HepG2 (cell line): ENCODE measurements at regions not wholly inside any gene's neighbourhood (a gene's known extent, or its start where the extent isn't known, plus 50 kb on each side); places are given as distances from the start of the nearest gene placed in this dataset.
"Not testable (repeated sequence)": the region's sequence is repeated elsewhere in the genome, so short reads cannot be mapped to it uniquely, and the experiment has no call there.

ENCODE experiments used
- ATAC-seq: fragments of 200-7000 bp; cut with Tn5 transposase; 3 replicates; pipeline ENCODE4 v1.9.1; 2020; ENCODE audit warnings: mild to moderate bottlenecking, moderate library complexity
- BruUV-seq: library from RNA; stranded (reverse); fragments of 400-500 nt; replicated peaks from 2 replicates; lab custom pipeline; 2021; lab: Mats Ljungman, UMichigan
- CTCF ChIA-PET: fragments of 300-600 bp; formaldehyde crosslinking; extraction: SDS; loops from one replicate; lab custom pipeline; 2021; ENCODE audit warnings: low total read pairs, inconsistent platforms, low intra/inter-chr PET ratio; lab: Yijun Ruan, JAX
- POLR2A ChIA-PET: fragments of 350-600 bp; sonication (Branson Sonifier 250); formaldehyde crosslinking; loops from one replicate; lab custom pipeline; 2020; ENCODE audit warnings: antibody characterized with exemption, inconsistent platforms; lab: Yijun Ruan, JAX
- DNase-seq: peaks from one replicate; pipeline ENCODE4 v3.0.0-alpha.2; 2015; ENCODE audit warnings: low spot score
- FAIRE-seq: peaks from 3 replicates; lab custom pipeline; 2011; peaks lifted over from hg19 to GRCh38; lab: Jason Lieb, UNC
- H2AFZ ChIP-seq: one replicate; pipeline ENCODE4 v1.6.1; 2011; ENCODE audit warnings: low read length, inconsistent platforms
- H3K27ac ChIP-seq: fragments of 300-600 bp; 3 replicates; pipeline ENCODE4 v1.8.0; 2011; ENCODE audit warnings: mixed run types, mild to moderate bottlenecking, mixed read lengths, low read length, inconsistent platforms; ENCODE audit not compliant: insufficient read depth; ENCODE audit errors: extremely low read length
- H3K27me3 ChIP-seq, 2 experiments: fragments of 200-600 bp in 1 of 2; 2 replicates in 1 of 2; 3 replicates in 1 of 2; pipeline versions ENCODE4 v1.6.0 to v1.8.0; 2011; ENCODE audit warnings: low read length in 2 of 2, mild to moderate bottlenecking in 2 of 2, moderate library complexity in 2 of 2, inconsistent platforms in 1 of 2; ENCODE audit not compliant: insufficient read depth in 2 of 2, control insufficient read depth in 1 of 2
- H3K36me3 ChIP-seq, 2 experiments: fragments of 200-600 bp in 1 of 2; replicated peaks in 1 of 2; 2 replicates in 1 of 2; 3 replicates in 1 of 2; pipeline versions ENCODE4 v1.5.1 to v1.8.0; 2011; ENCODE audit warnings: low read length in 2 of 2, inconsistent platforms in 1 of 2; ENCODE audit not compliant: insufficient read depth in 2 of 2, control insufficient read depth in 1 of 2
- H3K4me1 ChIP-seq: 2 replicates; pipeline ENCODE4 v1.5.1; 2012; ENCODE audit warnings: low read length, inconsistent platforms; ENCODE audit not compliant: insufficient read depth
- H3K4me2 ChIP-seq: 2 replicates; pipeline ENCODE4 v1.6.0; 2011; ENCODE audit warnings: low read depth, low read length, inconsistent platforms
- H3K4me3 ChIP-seq, 3 experiments: fragments of 200-600 bp in 1 of 3; sonication (generic), shearing (Covaris generic) in 1 of 3; replicated peaks in 1 of 3; 2 replicates each; pipeline ENCODE4 v1.5.1; 2011 to 2016; ENCODE audit warnings: low read length in 3 of 3, inconsistent platforms in 2 of 3, low read depth in 2 of 3, mild to moderate bottlenecking in 2 of 3, control low read depth in 1 of 3, mixed read lengths in 1 of 3; ENCODE audit not compliant: insufficient read depth in 1 of 3
- H3K79me2 ChIP-seq: one replicate; pipeline ENCODE4 v1.6.1; 2011; ENCODE audit warnings: low read length, inconsistent platforms; ENCODE audit not compliant: insufficient read depth
- H3K9ac ChIP-seq: 2 replicates; pipeline ENCODE4 v1.6.0; 2011; ENCODE audit warnings: mild to moderate bottlenecking, low read depth, low read length, inconsistent platforms; ENCODE audit not compliant: insufficient read depth
- H3K9me3 ChIP-seq: 2 replicates; pipeline ENCODE4 v1.5.1; 2012; ENCODE audit warnings: mild to moderate bottlenecking, low read length
- H4K20me1 ChIP-seq: 2 replicates; pipeline ENCODE4 v1.6.0; 2011; ENCODE audit warnings: inconsistent platforms, mild to moderate bottlenecking, low read length, moderate library complexity; ENCODE audit not compliant: insufficient read depth
- FOXA3 ChIP-seq: IDR thresholded peaks from 2 replicates; pipeline ENCODE4 v1.6.1; 2016; ENCODE audit warnings: missing genetic modification reagents, missing compliant biosample characterization
- IKZF4 ChIP-seq: sonication (generic); formaldehyde crosslinking; IDR thresholded peaks from 2 replicates; pipeline ENCODE4 v1.5.1; 2020; ENCODE audit warnings: borderline replicate concordance, mild to moderate bottlenecking, low read depth, missing genetic modification reagents; ENCODE audit errors: not compliant biosample characterization
- ZBTB42 ChIP-seq: sonication (generic); formaldehyde crosslinking; IDR thresholded peaks from 2 replicates; pipeline ENCODE4 v1.5.0; 2020; ENCODE audit warnings: mild to moderate bottlenecking, missing genetic modification reagents
- ZFP37 ChIP-seq: sonication (generic); formaldehyde crosslinking; IDR thresholded peaks from 2 replicates; pipeline ENCODE4 v1.4.0; 2020; ENCODE audit warnings: missing genetic modification reagents, borderline replicate concordance
- ZNF121 ChIP-seq: sonication (generic); formaldehyde crosslinking; IDR thresholded peaks from 2 replicates; pipeline ENCODE4 v1.5.0; 2020; ENCODE audit warnings: mild to moderate bottlenecking, missing genetic modification reagents
- ZNF326 ChIP-seq: sonication (generic); formaldehyde crosslinking; IDR thresholded peaks from 2 replicates; pipeline ENCODE4 v1.4.0; 2020; ENCODE audit warnings: missing genetic modification reagents, borderline replicate concordance
- WGBS: methylation state at CpG from one replicate; pipeline ENCODE4 v1.1.6; 2017; ENCODE audit warnings: low lambda C conversion rate; 5-methylcytosine and 5-hydroxymethylcytosine counted together
- in situ Hi-C: cut with HindIII; loops from 2 replicates; pipeline ENCODE4 v1.10.0; 2017; ENCODE audit warnings: low pct_unique_long_range_greater_than_20kb; ENCODE audit not compliant: extremely low pct_ligation_motif_present
- intact Hi-C: fragments of 100-400 bp; cut with micrococcal nuclease; formaldehyde crosslinking; loops from one replicate; pipeline ENCODE4 v1.10.0; 2022; ENCODE audit not compliant: unreplicated experiment
- TF ChIP-seq, protein P1 (sequence below): sonication (generic); formaldehyde crosslinking; conservative IDR thresholded peaks from 2 replicates; pipeline ENCODE4 v1.4.0; 2020; ENCODE audit warnings: missing genetic modification reagents
- TF ChIP-seq, protein P2 (sequence below): sonication (generic); formaldehyde crosslinking; conservative IDR thresholded peaks from 2 replicates; pipeline ENCODE4 v1.4.0; 2020; ENCODE audit warnings: missing genetic modification reagents
- TF ChIP-seq, protein P3 (sequence below): sonication (generic); formaldehyde crosslinking; IDR thresholded peaks from 2 replicates; pipeline ENCODE4 v1.5.0; 2020; ENCODE audit warnings: mild to moderate bottlenecking, missing genetic modification reagents

DNA sequence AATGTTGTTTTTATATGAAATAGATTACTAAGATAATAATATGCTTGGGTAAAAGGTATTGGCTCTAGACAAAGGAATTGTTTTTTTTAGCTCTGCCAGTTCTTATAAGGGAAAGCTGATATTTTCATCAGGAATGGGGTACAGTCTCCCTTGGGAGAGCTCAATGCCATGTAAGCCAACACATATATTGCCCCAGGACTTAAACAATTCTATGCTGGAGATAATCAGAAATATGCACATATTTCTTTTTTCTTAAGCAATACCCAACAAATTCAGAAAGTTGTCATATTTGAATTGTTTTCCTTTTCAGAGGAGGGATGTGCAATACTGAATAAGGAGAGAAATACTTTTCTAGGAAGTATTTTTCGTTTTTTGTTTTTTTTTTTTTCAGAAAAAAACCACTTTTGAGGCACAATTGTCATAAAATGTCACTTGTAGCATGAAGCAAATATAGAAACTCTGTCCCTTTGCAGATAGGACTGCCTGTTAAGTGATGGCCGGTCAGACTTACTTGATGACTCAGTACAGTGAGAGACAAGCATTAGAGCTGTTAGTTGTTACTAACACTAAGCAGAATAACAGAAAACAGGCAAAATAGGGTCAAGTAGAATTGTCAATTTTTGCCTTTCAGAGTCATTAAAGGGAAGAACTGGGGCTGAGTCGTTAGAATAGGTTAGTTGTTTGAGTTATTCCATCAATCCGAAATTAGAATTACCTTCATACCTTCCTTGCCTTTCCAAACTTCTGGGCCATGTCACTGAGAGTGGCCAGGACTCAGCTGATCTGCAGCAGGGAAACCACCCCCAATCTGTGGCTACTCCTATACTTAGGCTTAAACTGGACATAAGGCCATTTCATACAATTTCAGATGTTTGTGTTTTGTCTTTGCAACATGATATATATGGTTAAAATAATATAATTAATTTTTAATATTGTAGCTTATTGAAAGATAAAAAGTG, 168.1 kb downstream of the SLC38A4 start (continued):
- TF ChIP-seq, protein P1, sequence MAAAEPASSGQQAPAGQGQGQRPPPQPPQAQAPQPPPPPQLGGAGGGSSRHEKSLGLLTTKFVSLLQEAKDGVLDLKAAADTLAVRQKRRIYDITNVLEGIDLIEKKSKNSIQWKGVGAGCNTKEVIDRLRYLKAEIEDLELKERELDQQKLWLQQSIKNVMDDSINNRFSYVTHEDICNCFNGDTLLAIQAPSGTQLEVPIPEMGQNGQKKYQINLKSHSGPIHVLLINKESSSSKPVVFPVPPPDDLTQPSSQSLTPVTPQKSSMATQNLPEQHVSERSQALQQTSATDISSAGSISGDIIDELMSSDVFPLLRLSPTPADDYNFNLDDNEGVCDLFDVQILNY (CRISPR knock-in tag), result no peak
- TF ChIP-seq ZNF326 (CRISPR knock-in tag) (no peak), FOXA3 (no peak), ZFP37 (CRISPR knock-in tag) (no peak), ZBTB42 (CRISPR knock-in tag) (no peak), IKZF4 (CRISPR knock-in tag) (no peak)
- TF ChIP-seq, protein P2, sequence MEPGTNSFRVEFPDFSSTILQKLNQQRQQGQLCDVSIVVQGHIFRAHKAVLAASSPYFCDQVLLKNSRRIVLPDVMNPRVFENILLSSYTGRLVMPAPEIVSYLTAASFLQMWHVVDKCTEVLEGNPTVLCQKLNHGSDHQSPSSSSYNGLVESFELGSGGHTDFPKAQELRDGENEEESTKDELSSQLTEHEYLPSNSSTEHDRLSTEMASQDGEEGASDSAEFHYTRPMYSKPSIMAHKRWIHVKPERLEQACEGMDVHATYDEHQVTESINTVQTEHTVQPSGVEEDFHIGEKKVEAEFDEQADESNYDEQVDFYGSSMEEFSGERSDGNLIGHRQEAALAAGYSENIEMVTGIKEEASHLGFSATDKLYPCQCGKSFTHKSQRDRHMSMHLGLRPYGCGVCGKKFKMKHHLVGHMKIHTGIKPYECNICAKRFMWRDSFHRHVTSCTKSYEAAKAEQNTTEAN (CRISPR knock-in tag), result no peak

DNA sequence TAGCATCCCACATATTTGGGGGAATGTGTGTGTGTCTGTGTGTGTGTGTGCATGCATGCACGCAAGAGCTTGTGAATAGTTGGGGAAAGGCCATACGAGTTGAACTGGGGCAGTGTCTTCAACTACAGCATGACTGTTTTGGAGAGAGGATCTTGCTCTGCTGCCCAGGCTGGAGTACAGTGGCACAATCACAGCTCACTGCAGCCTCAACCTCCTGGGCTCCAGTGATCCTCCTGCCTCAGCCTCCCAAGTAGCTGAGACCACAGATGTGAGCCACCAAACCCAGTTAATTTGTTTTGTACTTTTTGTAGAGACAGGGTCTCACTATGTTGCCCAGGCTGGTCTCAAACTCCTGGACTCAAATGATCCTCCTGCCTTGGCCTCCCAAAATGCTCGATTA, 169.8 kb downstream of the SLC38A4 start:
- intact Hi-C loops, result loop anchor here (5.0 kb wide), 1 partner anchor 79 kb away; no protein-coding TSS in a partner anchor
- H3K4me3 ChIP-seq, CTCF ChIA-PET, FAIRE-seq, H3K4me2 ChIP-seq, in situ Hi-C loops, H2AFZ ChIP-seq, H3K9me3 ChIP-seq, POLR2A ChIA-PET, H3K79me2 ChIP-seq, H4K20me1 ChIP-seq, H3K36me3 ChIP-seq, BruUV-seq, H3K9ac ChIP-seq, DNase-seq, H3K27ac ChIP-seq, H3K27me3 ChIP-seq, ATAC-seq: not testable (repeated sequence)
- WGBS, result 100% methylated on average over 2 of the region's 3 CpGs
- H3K4me1 ChIP-seq, result peaks cover 14% of the 10 kb centered on the region
- TF ChIP-seq, protein P3, sequence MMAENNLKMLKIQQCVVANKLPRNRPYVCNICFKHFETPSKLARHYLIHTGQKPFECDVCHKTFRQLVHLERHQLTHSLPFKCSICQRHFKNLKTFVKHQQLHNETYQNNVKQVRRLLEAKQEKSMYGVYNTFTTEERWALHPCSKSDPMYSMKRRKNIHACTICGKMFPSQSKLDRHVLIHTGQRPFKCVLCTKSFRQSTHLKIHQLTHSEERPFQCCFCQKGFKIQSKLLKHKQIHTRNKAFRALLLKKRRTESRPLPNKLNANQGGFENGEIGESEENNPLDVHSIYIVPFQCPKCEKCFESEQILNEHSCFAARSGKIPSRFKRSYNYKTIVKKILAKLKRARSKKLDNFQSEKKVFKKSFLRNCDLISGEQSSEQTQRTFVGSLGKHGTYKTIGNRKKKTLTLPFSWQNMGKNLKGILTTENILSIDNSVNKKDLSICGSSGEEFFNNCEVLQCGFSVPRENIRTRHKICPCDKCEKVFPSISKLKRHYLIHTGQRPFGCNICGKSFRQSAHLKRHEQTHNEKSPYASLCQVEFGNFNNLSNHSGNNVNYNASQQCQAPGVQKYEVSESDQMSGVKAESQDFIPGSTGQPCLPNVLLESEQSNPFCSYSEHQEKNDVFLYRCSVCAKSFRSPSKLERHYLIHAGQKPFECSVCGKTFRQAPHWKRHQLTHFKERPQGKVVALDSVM (CRISPR knock-in tag), result peak; percentile 64
- TF ChIP-seq ZNF121, result peak; percentile 77
